Activated naive CD4-positive, alpha-beta T cell treated with anti-CD3 and anti-CD28 coated beads, Interleukin-2, amount 10 ng/mL, durations not matched to agents 7 days and 5 days (primary cell): ENCODE measurements at regions not wholly inside any gene's neighbourhood (a gene's known extent, or its start where the extent isn't known, plus 50 kb on each side); places are given as distances from the start of the nearest gene placed in this dataset.
A peak's percentile ranks its signal among the peaks of the same experiment; 100 is the strongest.

Experiments used
- CTCF ChIA-PET: fragments of 350-600 bp; sonication (Branson Sonifier 250); formaldehyde crosslinking; loops from one replicate; lab custom pipeline; 2021; ENCODE audit warnings: antibody characterized with exemption; lab: Charles Lee
- DNase-seq: peaks from one replicate; pipeline ENCODE4 v3.0.0-alpha.2; 2020
- H3K27ac Mint-ChIP-seq: one replicate; pipeline ENCODE4 v1.8.0; 2021; ENCODE audit warnings: mild to moderate bottlenecking, moderate library complexity, mixed read lengths
- H3K27me3 Mint-ChIP-seq: one replicate; pipeline ENCODE4 v1.8.0; 2021; ENCODE audit warnings: mild to moderate bottlenecking, mixed read lengths
- H3K36me3 Mint-ChIP-seq: one replicate; pipeline ENCODE4 v1.8.0; 2021; ENCODE audit warnings: mixed read lengths
- H3K4me1 Mint-ChIP-seq: one replicate; pipeline ENCODE4 v1.8.0; 2021; ENCODE audit warnings: mixed read lengths
- H3K4me3 Mint-ChIP-seq: one replicate; pipeline ENCODE4 v1.8.0; 2021; ENCODE audit warnings: mild to moderate bottlenecking, moderate library complexity, mixed read lengths
- H3K9me3 Mint-ChIP-seq: one replicate; pipeline ENCODE4 v1.8.0; 2021; ENCODE audit warnings: mixed read lengths

GRCh38 chr7:25959168-25959734 is 192.7 kb upstream of the NFE2L3 start:
- Mint-ChIP-seq H3K27ac (no peak overlapping the region), H3K27me3 (peaks cover 43% of the 10 kb centered on the region)

GRCh38 chr7:25963733-25964132 is 188.3 kb upstream of the NFE2L3 start:
- no peak overlapping the region for H3K4me3 Mint-ChIP-seq
- H3K9me3 Mint-ChIP-seq: no peaks in the 10 kb centered on the region
- H3K27me3 Mint-ChIP-seq: peaks cover 50% of the 10 kb centered on the region
- H3K36me3 Mint-ChIP-seq: no peaks in the 10 kb centered on the region
- no peak overlapping the region for H3K27ac Mint-ChIP-seq
- DNase-seq: no peak
- peaks cover 17% of the 10 kb centered on the region for H3K4me1 Mint-ChIP-seq
- CTCF ChIA-PET: no interaction called here

More at GRCh38 chr7:25959168-25959734, 192.7 kb upstream of the NFE2L3 start:
- Mint-ChIP-seq H3K4me3 (no peak overlapping the region), H3K4me1 (no peaks in the 10 kb centered on the region), H3K36me3 (no peaks in the 10 kb centered on the region), H3K9me3 (no peaks in the 10 kb centered on the region)
- CTCF ChIA-PET: interaction anchor here (0.7 to 1.1 kb wide), 2 partner anchors 10 to 541 kb away, joined by 3 to 4 read pairs; no protein-coding TSS in a partner anchor
- DNase-seq: no peak

- Mint-ChIP-seq H3K36me3 (no peaks in the 10 kb centered on the region), H3K4me3 (no peak overlapping the region), H3K27ac (no peak overlapping the region), H3K27me3 (peaks cover 44% of the 10 kb centered on the region), H3K4me1 (peaks cover 18% of the 10 kb centered on the region), H3K9me3 (no peaks in the 10 kb centered on the region)
- CTCF ChIA-PET: no interaction called here
- DNase-seq: no peak
Observed at GRCh38 chr7:25964483-25964991, 187.5 kb upstream of the NFE2L3 start.

GRCh38 chr7:25965405-25966123 is 186.4 kb upstream of the NFE2L3 start:
- no peak overlapping the region for H3K4me3 Mint-ChIP-seq
- H3K27ac Mint-ChIP-seq: no peak overlapping the region
- H3K27me3 Mint-ChIP-seq: peaks cover 36% of the 10 kb centered on the region
- CTCF ChIA-PET: no interaction called here
- H3K9me3 Mint-ChIP-seq: no peaks in the 10 kb centered on the region
- no peak for DNase-seq
- no peaks in the 10 kb centered on the region for H3K36me3 Mint-ChIP-seq
- peaks cover 18% of the 10 kb centered on the region for H3K4me1 Mint-ChIP-seq

- Mint-ChIP-seq H3K4me3 (no peak overlapping the region), H3K9me3 (no peaks in the 10 kb centered on the region), H3K27ac (no peak overlapping the region), H3K36me3 (no peaks in the 10 kb centered on the region), H3K27me3 (peaks cover 33% of the 10 kb centered on the region), H3K4me1 (peaks cover 18% of the 10 kb centered on the region)
- CTCF ChIA-PET: no interaction called here
- DNase-seq: no peak
Observed at GRCh38 chr7:25966469-25966868, 185.5 kb upstream of the NFE2L3 start.

GRCh38 chr7:25967278-25968204 is 184.5 kb upstream of the NFE2L3 start:
- H3K36me3 Mint-ChIP-seq: no peaks in the 10 kb centered on the region
- no peak for DNase-seq
- peaks cover 30% of the 10 kb centered on the region for H3K27me3 Mint-ChIP-seq
- no peak overlapping the region for H3K4me3 Mint-ChIP-seq
- no peaks in the 10 kb centered on the region for H3K9me3 Mint-ChIP-seq
- no peak overlapping the region for H3K27ac Mint-ChIP-seq
- H3K4me1 Mint-ChIP-seq: peaks cover 18% of the 10 kb centered on the region
- CTCF ChIA-PET: interaction anchor here (1.1 kb wide), 2 partner anchors 72 to 123 kb away, joined by 3 read pairs; no protein-coding TSS in a partner anchor

GRCh38 chr7:25968205-25968993 is 183.6 kb upstream of the NFE2L3 start:
- Mint-ChIP-seq H3K27me3 (peaks cover 24% of the 10 kb centered on the region), H3K36me3 (no peaks in the 10 kb centered on the region), H3K27ac (no peak overlapping the region), H3K9me3 (no peaks in the 10 kb centered on the region), H3K4me3 (no peak overlapping the region), H3K4me1 (peaks cover 18% of the 10 kb centered on the region)
- DNase-seq: peak; percentile 20
- CTCF ChIA-PET: interaction anchor here (1.1 kb wide), 2 partner anchors 73 to 122 kb away, joined by 3 read pairs; no protein-coding TSS in a partner anchor

- peaks cover 20% of the 10 kb centered on the region for H3K27me3 Mint-ChIP-seq
- no peaks in the 10 kb centered on the region for H3K36me3 Mint-ChIP-seq
- no peak overlapping the region for H3K27ac Mint-ChIP-seq
- H3K4me1 Mint-ChIP-seq: peaks cover 18% of the 10 kb centered on the region
- H3K4me3 Mint-ChIP-seq: no peak overlapping the region
- CTCF ChIA-PET: no interaction called here
- DNase-seq: no peak
- H3K9me3 Mint-ChIP-seq: peaks cover under 1% of the 10 kb centered on the region
Observed at GRCh38 chr7:25970356-25970755, 181.6 kb upstream of the NFE2L3 start.

- Mint-ChIP-seq H3K27me3 (peaks cover 20% of the 10 kb centered on the region), H3K27ac (no peak overlapping the region), H3K4me3 (no peak overlapping the region), H3K4me1 (peaks cover 18% of the 10 kb centered on the region), H3K9me3 (peaks cover 1% of the 10 kb centered on the region), H3K36me3 (no peaks in the 10 kb centered on the region)
- DNase-seq: no peak
- CTCF ChIA-PET: no interaction called here
Observed at GRCh38 chr7:25970911-25971310, 181.1 kb upstream of the NFE2L3 start.

- CTCF ChIA-PET: no interaction called here
- DNase-seq: no peak
Observed at GRCh38 chr7:25976630-25977029, 175.4 kb upstream of the NFE2L3 start.

GRCh38 chr7:25978466-25978865 is 173.5 kb upstream of the NFE2L3 start:
- H3K36me3 Mint-ChIP-seq: no peaks in the 10 kb centered on the region
- no peak overlapping the region for H3K27ac Mint-ChIP-seq
- CTCF ChIA-PET: no interaction called here
- no peaks in the 10 kb centered on the region for H3K4me1 Mint-ChIP-seq
- peaks cover 10% of the 10 kb centered on the region for H3K27me3 Mint-ChIP-seq
- peaks cover 1% of the 10 kb centered on the region for H3K9me3 Mint-ChIP-seq
- DNase-seq: no peak
- no peak overlapping the region for H3K4me3 Mint-ChIP-seq

More at GRCh38 chr7:25976630-25977029, 175.4 kb upstream of the NFE2L3 start:
- Mint-ChIP-seq H3K9me3 (peaks cover 1% of the 10 kb centered on the region), H3K4me3 (no peak overlapping the region), H3K27ac (no peak overlapping the region), H3K27me3 (peaks cover 10% of the 10 kb centered on the region), H3K36me3 (no peaks in the 10 kb centered on the region), H3K4me1 (no peaks in the 10 kb centered on the region)

GRCh38 chr7:25979605-25980004 is 172.4 kb upstream of the NFE2L3 start:
- no peak for DNase-seq
- Mint-ChIP-seq H3K27me3 (peaks cover 15% of the 10 kb centered on the region), H3K4me3 (no peak overlapping the region), H3K36me3 (no peaks in the 10 kb centered on the region), H3K27ac (no peak overlapping the region), H3K4me1 (no peaks in the 10 kb centered on the region), H3K9me3 (peaks cover 1% of the 10 kb centered on the region)
- CTCF ChIA-PET: no interaction called here

GRCh38 chr7:25982684-25983083 is 169.3 kb upstream of the NFE2L3 start:
- no peak for DNase-seq
- Mint-ChIP-seq H3K27ac (no peak overlapping the region), H3K27me3 (peaks cover 16% of the 10 kb centered on the region), H3K36me3 (no peaks in the 10 kb centered on the region), H3K9me3 (no peaks in the 10 kb centered on the region), H3K4me1 (no peaks in the 10 kb centered on the region), H3K4me3 (no peak overlapping the region)
- CTCF ChIA-PET: no interaction called here
